Fibroblast of skin of left biceps (primary cell): ENCODE measurements at regions not wholly inside any gene's neighbourhood (a gene's known extent, or its start where the extent isn't known, plus 50 kb on each side); places are given as distances from the start of the nearest gene placed in this dataset.
A peak's percentile ranks its signal among the peaks of the same experiment; 100 is the strongest.
"Not testable (repeated sequence)": the region's sequence is repeated elsewhere in the genome, so short reads cannot be mapped to it uniquely, and the experiment has no call there.

ENCODE experiments used
- DNase-seq, 2 experiments: peaks; one replicate each; pipeline ENCODE4 v3.0.0-alpha.2; 2013; ENCODE audit warnings: low read depth in 2 of 2

GRCh38 chr5:119299242-119299614 lies 56.6 kb upstream of the TNFAIP8 start:
- not testable (repeated sequence) for DNase-seq

- not testable (repeated sequence) for DNase-seq
Measured at GRCh38 chr5:119299615-119300310, 56.1 kb upstream of the TNFAIP8 start.

GRCh38 chr5:119300311-119300670 lies 55.5 kb upstream of the TNFAIP8 start:
- DNase-seq: no peak

GRCh38 chr5:119301210-119301609 lies 54.6 kb upstream of the TNFAIP8 start:
- DNase-seq: no peak

- DNase-seq: no peak
Measured at GRCh38 chr5:119301906-119302305, 53.9 kb upstream of the TNFAIP8 start.

- no peak for DNase-seq
Measured at GRCh38 chr5:119302449-119302848, 53.4 kb upstream of the TNFAIP8 start.

- DNase-seq: peak; percentile 87 to 93
Measured at GRCh38 chr5:119302916-119303897, 52.6 kb upstream of the TNFAIP8 start.

GRCh38 chr5:119304439-119305211 lies 51.2 kb upstream of the TNFAIP8 start:
- no peak for DNase-seq
